ENCODE measurements at regions not wholly inside any gene's neighbourhood (a gene's known extent, or its start where the extent isn't known, plus 50 kb on each side); places are given as distances from the start of the nearest gene placed in this dataset.

- no peaks in the 10 kb centered on the region for H3K4me1 ChIP-seq
- peaks cover 7% of the 10 kb centered on the region for H3K9me3 ChIP-seq
- WGBS, 3 donors, result 92 to 98% (median 96%) methylated on average over 1 of the region's 1 CpG
- DNase-seq, result no peak
- no peaks in the 10 kb centered on the region for H3K27me3 ChIP-seq (ENCODE audit: insufficient read depth in 3 of 3, low read length in 2 of 3)
- no peak for ATAC-seq
- H3K4me3 ChIP-seq, result no peak overlapping the region
- intact Hi-C loops (cut with DNase I), result no loop called here
- no peaks in the 10 kb centered on the region for H3K36me3 ChIP-seq (ENCODE audit: insufficient read depth in 1 of 2, low read depth in 1 of 2)
- no peak overlapping the region for H3K27ac ChIP-seq
- TF ChIP-seq CTCF (IDR thresholded peaks at IDR 0.05), result no peak
Measured at GRCh38 chr2:133667968-133668367, 99.7 kb upstream of the NCKAP5 start.

- H3K9me3 ChIP-seq, result peaks cover 7% of the 10 kb centered on the region
- no peaks in the 10 kb centered on the region for H3K4me1 ChIP-seq
- H3K27ac ChIP-seq, result no peak overlapping the region
- H3K36me3 ChIP-seq (ENCODE audit: insufficient read depth in 1 of 2, low read depth in 1 of 2), result no peaks in the 10 kb centered on the region
- intact Hi-C loops (cut with DNase I), result no loop called here
- H3K4me3 ChIP-seq, result no peak overlapping the region
- DNase-seq (no peak), ATAC-seq (no peak)
- H3K27me3 ChIP-seq (ENCODE audit: insufficient read depth in 3 of 3, low read length in 2 of 3), result no peaks in the 10 kb centered on the region
- TF ChIP-seq CTCF (IDR thresholded peaks at IDR 0.05), result no peak
- 97 to 98% (median 98%) methylated on average over 2 of the region's 2 CpGs for WGBS, 3 donors
Measured at GRCh38 chr2:133668547-133668946, 100.3 kb upstream of the NCKAP5 start.

GRCh38 chr2:133673305-133673905, 105.1 kb upstream of the NCKAP5 start:
- H3K27me3 ChIP-seq (ENCODE audit: insufficient read depth in 3 of 3, low read length in 2 of 3), result no peaks in the 10 kb centered on the region
- no peak for DNase-seq
- no peaks in the 10 kb centered on the region for H3K36me3 ChIP-seq (ENCODE audit: insufficient read depth in 1 of 2, low read depth in 1 of 2)
- H3K27ac ChIP-seq, result no peak overlapping the region
- H3K4me1 ChIP-seq, result peaks cover 5% of the 10 kb centered on the region
- no peak overlapping the region for H3K4me3 ChIP-seq
- H3K9me3 ChIP-seq, result peaks cover 7% of the 10 kb centered on the region
- no peak for TF ChIP-seq CTCF (IDR thresholded peaks at IDR 0.05)
- WGBS, 3 donors, result 39 to 49% (median 43%) methylated on average over 6 of the region's 6 CpGs
- no peak for ATAC-seq
- intact Hi-C loops (cut with DNase I), result no loop called here

GRCh38 chr2:133674066-133674432, 105.8 kb upstream of the NCKAP5 start:
- ATAC-seq (no peak), DNase-seq (no peak)
- Histone ChIP-seq H3K27ac (no peak overlapping the region), H3K4me1 (peaks cover 5% of the 10 kb centered on the region), H3K4me3 (peak overlapping the region; percentile 46), H3K27me3 (ENCODE audit: insufficient read depth in 3 of 3, low read length in 2 of 3) (no peaks in the 10 kb centered on the region), H3K9me3 (peaks cover 3% of the 10 kb centered on the region), H3K36me3 (ENCODE audit: insufficient read depth in 1 of 2, low read depth in 1 of 2) (no peaks in the 10 kb centered on the region)
- TF ChIP-seq CTCF (IDR thresholded peaks at IDR 0.05), result no peak
- intact Hi-C loops (cut with DNase I), result no loop called here
- 50 to 54% (median 53%) methylated on average over 4 of the region's 4 CpGs for WGBS, 3 donors

Data from psoas muscle (tissue), 7 donors.